22Rv1 (cell line): ENCODE measurements at regions not wholly inside any gene's neighbourhood (a gene's known extent, or its start where the extent isn't known, plus 50 kb on each side); places are given as distances from the start of the nearest gene placed in this dataset.

Experiments used
- CTCF ChIP-seq: fragments of 450-650 bp; IDR thresholded peaks from 2 replicates; pipeline ENCODE4 v1.5.1; 2017; ENCODE audit warnings: mild to moderate bottlenecking
- ZFX ChIP-seq: fragments of 450-650 bp; IDR thresholded peaks from 2 replicates; pipeline ENCODE4 v1.6.1; 2017; ENCODE audit warnings: antibody characterized with exemption, borderline replicate concordance

GRCh38 chr3:181565416-181565815, 146.3 kb upstream of the SOX2 start:
- no peak for TF ChIP-seq CTCF
- TF ChIP-seq ZFX = no peak
